Neuronal stem cell (in vitro differentiated cells): ENCODE measurements at regions not wholly inside any gene's neighbourhood (a gene's known extent, or its start where the extent isn't known, plus 50 kb on each side); places are given as distances from the start of the nearest gene placed in this dataset.

Experiments
- DNase-seq: peaks from one replicate; pipeline ENCODE4 v3.0.0-alpha.2; 2013; ENCODE audit warnings: low spot score
- H2AFZ ChIP-seq: one replicate; pipeline ENCODE4 v1.6.1; 2013; ENCODE audit warnings: mild to moderate bottlenecking, low read length, inconsistent platforms
- H2AK5ac ChIP-seq: 2 replicates; pipeline ENCODE4 v1.6.1; 2013; ENCODE audit warnings: low read depth, mild to moderate bottlenecking, inconsistent platforms, low read length, moderate library complexity, mixed read lengths
- H2BK120ac ChIP-seq: 2 replicates; pipeline ENCODE4 v1.6.1; 2013; ENCODE audit warnings: low read depth, mild to moderate bottlenecking, inconsistent platforms, low read length, moderate library complexity, mixed read lengths
- H2BK12ac ChIP-seq: one replicate; pipeline ENCODE4 v1.6.1; 2013; ENCODE audit warnings: low read length, inconsistent platforms
- H2BK15ac ChIP-seq: 2 replicates; pipeline ENCODE4 v1.6.1; 2013; ENCODE audit warnings: mild to moderate bottlenecking, low read length, inconsistent platforms, mixed read lengths
- H2BK5ac ChIP-seq: one replicate; pipeline ENCODE4 v1.6.1; 2013; ENCODE audit warnings: inconsistent platforms, mild to moderate bottlenecking, low read length, moderate library complexity
- H3K14ac ChIP-seq: one replicate; pipeline ENCODE4 v1.6.1; 2013; ENCODE audit warnings: low read length, inconsistent platforms
- H3K18ac ChIP-seq: 2 replicates; pipeline ENCODE4 v1.6.1; 2013; ENCODE audit warnings: low read length, inconsistent platforms
- H3K23ac ChIP-seq: 2 replicates; pipeline ENCODE4 v1.6.1; 2013; ENCODE audit warnings: low read depth, mild to moderate bottlenecking, mixed read lengths, low read length, inconsistent platforms; ENCODE audit not compliant: poor library complexity
- H3K27ac ChIP-seq: replicated peaks from 3 replicates; pipeline ENCODE4 v1.5.1; 2013; ENCODE audit warnings: low read length, inconsistent platforms
- H3K27me3 ChIP-seq, 3 experiments: 2 replicates each; pipeline ENCODE4 v1.6.1; 2013; ENCODE audit warnings: low read length in 3 of 3, mild to moderate bottlenecking in 2 of 3, inconsistent platforms in 1 of 3, low read depth in 1 of 3, mixed read lengths in 1 of 3, moderate library complexity in 1 of 3; ENCODE audit not compliant: control insufficient read depth in 3 of 3, insufficient read depth in 3 of 3
- H3K36me3 ChIP-seq, 2 donors: replicated peaks in 1 of 2; 2 replicates each; pipeline ENCODE4 v1.6.1; 2013; ENCODE audit warnings: low read length in 2 of 2; ENCODE audit not compliant: control insufficient read depth in 2 of 2, insufficient read depth in 2 of 2
- H3K4ac ChIP-seq: 2 replicates; pipeline ENCODE4 v1.6.1; 2013; ENCODE audit warnings: inconsistent platforms, mild to moderate bottlenecking, low read length, moderate library complexity
- H3K4me1 ChIP-seq, 2 donors: 1 replicate in 1 of 2; 2 replicates in 1 of 2; pipeline ENCODE4 v1.6.1; 2013; ENCODE audit warnings: low read length in 2 of 2, low read depth in 1 of 2; ENCODE audit not compliant: control insufficient read depth in 2 of 2, insufficient read depth in 1 of 2
- H3K4me2 ChIP-seq: one replicate; pipeline ENCODE4 v1.6.1; 2013; ENCODE audit warnings: mild to moderate bottlenecking, low read length, inconsistent platforms; ENCODE audit not compliant: insufficient read depth, poor library complexity, severe bottlenecking
- H3K4me3 ChIP-seq, 2 donors: 2 replicates each; pipeline ENCODE4 v1.5.1; 2013; ENCODE audit warnings: low read length in 2 of 2, mild to moderate bottlenecking in 2 of 2, inconsistent platforms in 1 of 2, moderate library complexity in 1 of 2
- H3K79me1 ChIP-seq: one replicate; pipeline ENCODE4 v1.6.1; 2013; ENCODE audit warnings: low read depth, mild to moderate bottlenecking, inconsistent platforms, low read length, moderate library complexity
- H3K9ac ChIP-seq: one replicate; pipeline ENCODE4 v1.6.1; 2013; ENCODE audit warnings: mild to moderate bottlenecking, low read depth, low read length, inconsistent platforms; ENCODE audit not compliant: poor library complexity
- H3K9me3 ChIP-seq, 2 donors: replicated peaks in 1 of 2; 2 replicates each; pipeline versions ENCODE3 to v1.6.1; 2013; ENCODE audit warnings: low read length in 2 of 2, mild to moderate bottlenecking in 2 of 2, inconsistent platforms in 1 of 2, low read depth in 1 of 2, mixed read lengths in 1 of 2, moderate library complexity in 1 of 2; ENCODE audit not compliant: control insufficient read depth in 2 of 2, insufficient read depth in 1 of 2
- H4K8ac ChIP-seq: one replicate; pipeline ENCODE4 v1.6.1; 2013; ENCODE audit warnings: low read depth, mild to moderate bottlenecking, inconsistent platforms, low read length, moderate library complexity
- H4K91ac ChIP-seq: one replicate; pipeline ENCODE4 v1.6.1; 2013; ENCODE audit warnings: low read length, low read depth, mild to moderate bottlenecking, inconsistent platforms; ENCODE audit not compliant: poor library complexity
- WGBS, 2 donors: extraction: QIAGEN DNeasy Blood & Tissue Kit; methylation state at CpG; one replicate each; pipeline ENCODE4 v1.1.7; 2013; ENCODE audit warnings: missing lambda C conversion rate in 2 of 2, mixed read lengths in 1 of 2; ENCODE audit not compliant: insufficient read length in 2 of 2, insufficient replicate concordance in 1 of 2; ENCODE audit errors: extremely low coverage in 2 of 2; 5-methylcytosine and 5-hydroxymethylcytosine counted together

GRCh38 chr4:121237069-121237399, 72.9 kb upstream of the TNIP3 start:
- Histone ChIP-seq H3K9me3 (no peaks in the 10 kb centered on the region), H3K27ac (no peak overlapping the region), H2BK12ac (no peak overlapping the region), H4K91ac (no peak overlapping the region), H2AFZ (no peak overlapping the region), H2BK15ac (no peak overlapping the region), H3K4ac (no peak overlapping the region), H2AK5ac (no peak overlapping the region), H2BK120ac (no peak overlapping the region), H3K4me2 (no peak overlapping the region), H3K4me1 (peaks cover 0 to 5% of the 10 kb centered on the region in 2 donors), H3K18ac (no peak overlapping the region), H3K4me3 (no peak overlapping the region), H3K36me3 (no peaks in the 10 kb centered on the region), H3K79me1 (no peaks in the 10 kb centered on the region), H2BK5ac (no peak overlapping the region), H4K8ac (no peak overlapping the region), H3K23ac (no peak overlapping the region), H3K14ac (no peak overlapping the region), H3K9ac (no peak overlapping the region), H3K27me3 (no peaks in the 10 kb centered on the region)
- WGBS, 2 donors, result no CpG with 5 or more reads among the region's 2 CpGs
- DNase-seq, result no peak

- Histone ChIP-seq H3K4me3 (no peak overlapping the region), H3K4me1 (peaks cover 0 to 5% of the 10 kb centered on the region in 2 donors), H3K27ac (no peak overlapping the region), H3K9ac (no peak overlapping the region), H3K14ac (no peak overlapping the region), H3K4ac (no peak overlapping the region), H2BK12ac (no peak overlapping the region), H4K8ac (no peak overlapping the region), H3K23ac (no peak overlapping the region), H3K36me3 (no peaks in the 10 kb centered on the region), H4K91ac (no peak overlapping the region), H3K18ac (no peak overlapping the region), H2AFZ (no peak overlapping the region), H2BK5ac (no peak overlapping the region), H3K27me3 (no peaks in the 10 kb centered on the region), H2BK15ac (no peak overlapping the region), H3K79me1 (no peaks in the 10 kb centered on the region), H2BK120ac (no peak overlapping the region), H2AK5ac (no peak overlapping the region), H3K4me2 (no peak overlapping the region), H3K9me3 (no peaks in the 10 kb centered on the region)
- no peak for DNase-seq
- WGBS, 2 donors, result no CpG with 5 or more reads among the region's 6 CpGs
These were observed 72.4 kb upstream of the TNIP3 start for GRCh38 chr4:121236353-121237068.

DNA sequence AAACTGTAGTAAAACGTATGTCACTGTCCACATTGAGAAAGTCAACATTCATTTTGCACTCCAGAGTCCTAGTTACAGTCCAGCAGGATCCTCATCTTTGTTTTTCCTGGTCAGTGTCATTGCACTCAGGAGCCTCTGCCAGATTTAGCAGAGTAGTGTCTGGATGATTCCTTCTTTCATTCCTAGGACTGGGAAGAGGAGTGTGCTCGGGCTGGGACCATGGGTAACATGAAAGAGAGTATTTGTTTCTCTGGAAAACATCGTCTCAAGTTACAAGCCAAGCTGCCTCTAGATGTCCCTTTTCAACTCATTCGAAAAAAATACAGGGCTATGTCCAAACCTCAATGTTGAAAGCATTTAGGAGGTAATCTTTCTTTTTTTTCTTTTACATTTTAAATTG, 69.9 kb upstream of the TNIP3 start:
- no peak overlapping the region for H3K27ac ChIP-seq

DNA sequence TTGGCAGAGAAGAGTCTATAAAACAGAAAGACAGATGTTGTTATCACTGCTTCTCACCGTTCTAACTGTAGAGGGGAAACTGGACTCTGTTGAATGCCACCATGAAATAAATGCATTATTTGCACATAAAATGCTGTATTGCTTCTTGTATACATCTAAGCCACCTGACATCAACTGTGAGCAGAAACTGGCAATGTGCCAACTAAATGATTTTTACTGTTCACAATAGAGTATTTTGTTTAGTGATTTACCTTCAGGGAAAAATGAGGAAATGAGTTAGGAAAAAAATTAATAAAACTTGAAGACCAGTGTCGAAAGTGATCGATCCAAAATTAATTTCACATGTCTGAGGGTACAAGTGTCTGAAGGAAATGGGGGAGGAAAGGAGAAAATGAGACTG, 65.9 kb upstream of the TNIP3 start:
- Histone ChIP-seq H3K4ac (no peak overlapping the region), H3K27ac (no peak overlapping the region), H3K4me3 (no peak overlapping the region), H4K8ac (no peak overlapping the region), H2BK5ac (no peak overlapping the region), H2BK15ac (no peak overlapping the region), H3K14ac (no peak overlapping the region), H2AFZ (no peak overlapping the region), H3K23ac (no peak overlapping the region), H3K27me3 (no peaks in the 10 kb centered on the region), H3K9me3 (no peaks in the 10 kb centered on the region), H4K91ac (no peak overlapping the region), H3K18ac (no peak overlapping the region), H3K4me1 (peaks cover 3 to 6% of the 10 kb centered on the region in 2 donors), H3K9ac (no peak overlapping the region), H3K4me2 (no peak overlapping the region), H2BK120ac (no peak overlapping the region), H2BK12ac (no peak overlapping the region), H2AK5ac (no peak overlapping the region), H3K79me1 (no peaks in the 10 kb centered on the region), H3K36me3 (no peaks in the 10 kb centered on the region)
- DNase-seq, result no peak
- WGBS, 2 donors, result no CpG with 5 or more reads among the region's 3 CpGs

More for the DNA sequence above, 69.9 kb upstream of the TNIP3 start:
- Histone ChIP-seq H3K23ac (no peak overlapping the region), H2BK12ac (no peak overlapping the region), H3K4me1 (peaks cover 0 to 5% of the 10 kb centered on the region in 2 donors), H2AK5ac (no peak overlapping the region), H3K4ac (no peak overlapping the region), H4K8ac (no peak overlapping the region), H3K4me2 (no peak overlapping the region), H2BK120ac (no peak overlapping the region), H3K9me3 (no peaks in the 10 kb centered on the region), H3K9ac (no peak overlapping the region), H3K4me3 (no peak overlapping the region), H2AFZ (no peak overlapping the region), H3K27me3 (no peaks in the 10 kb centered on the region), H2BK15ac (no peak overlapping the region), H3K18ac (no peak overlapping the region), H4K91ac (no peak overlapping the region), H3K36me3 (no peaks in the 10 kb centered on the region), H2BK5ac (no peak overlapping the region), H3K14ac (no peak overlapping the region), H3K79me1 (no peaks in the 10 kb centered on the region)
- no peak for DNase-seq
- no CpG with 5 or more reads among the region's 4 CpGs for WGBS, 2 donors
